RWPE1 (cell line): ENCODE measurements at regions not wholly inside any gene's neighbourhood (a gene's known extent, or its start where the extent isn't known, plus 50 kb on each side); places are given as distances from the start of the nearest gene placed in this dataset.
"Not testable (repeated sequence)": the region's sequence is repeated elsewhere in the genome, so short reads cannot be mapped to it uniquely, and the experiment has no call there.

Experiments
- CTCF ChIA-PET: fragments of 350-600 bp; sonication (Branson Sonifier 250); formaldehyde crosslinking; extraction: SDS; loops from one replicate; lab custom pipeline; 2021; lab: Yijun Ruan, JAX
- POLR2A ChIA-PET: fragments of 400-600 bp; formaldehyde crosslinking; extraction: SDS; loops from one replicate; lab custom pipeline; 2020; ENCODE audit warnings: antibody characterized with exemption; ENCODE audit not compliant: low non-redundant PET; lab: Yijun Ruan, JAX
- DNase-seq: peaks from one replicate; pipeline ENCODE4 v3.0.0; 2012; ENCODE audit warnings: low spot score
- H3K27ac ChIP-seq: fragments of 450-650 bp; 2 replicates; pipeline ENCODE4 v1.5.1; 2017
- CTCF ChIP-seq: fragments of 450-650 bp; conservative IDR thresholded peaks from 2 replicates; pipeline ENCODE4 v1.5.1; 2017; ENCODE audit warnings: low read depth, mild to moderate bottlenecking

- no peak overlapping the region for H3K27ac ChIP-seq
- no peak for DNase-seq
- no peak for TF ChIP-seq CTCF
- ChIA-PET POLR2A (no interaction called here), CTCF (interaction anchor here (0.6 to 2.1 kb wide), 5 partner anchors 230 to 584 kb away, joined by 3 to 9 read pairs (median 3); no protein-coding TSS in a partner anchor)
These were observed 397.6 kb upstream of the ACTBL2 start for GRCh38 chr5:57880216-57880615.

- CTCF ChIA-PET = interaction anchor here (0.6 to 2.3 kb wide), 4 partner anchors 10 to 712 kb away, joined by 3 to 10 read pairs (median 4); no protein-coding TSS in a partner anchor
These were observed 395.7 kb upstream of the ACTBL2 start for GRCh38 chr5:57878301-57878722.

GRCh38 chr5:57871496-57871895 is 388.9 kb upstream of the ACTBL2 start:
- POLR2A ChIA-PET = no interaction called here
- CTCF ChIA-PET = interaction anchor here (0.6 to 1.1 kb wide), 2 partner anchors 33 to 59 kb away, joined by 3 read pairs; no protein-coding TSS in a partner anchor
- H3K27ac ChIP-seq = no peak overlapping the region
- DNase-seq = peak; percentile 22
- no peak for TF ChIP-seq CTCF

More at GRCh38 chr5:57878301-57878722, 395.7 kb upstream of the ACTBL2 start:
- no peak for DNase-seq
- TF ChIP-seq CTCF = no peak
- POLR2A ChIA-PET = no interaction called here
- H3K27ac ChIP-seq = no peak overlapping the region

- H3K27ac ChIP-seq = 0 out of 2 replicates have a peak overlapping the region, but pooled peaks have one; percentile 18
- CTCF ChIA-PET = interaction anchor here (1.1 kb wide), 1 partner anchor 60 kb away, joined by 3 read pairs; no protein-coding TSS in a partner anchor
- DNase-seq, POLR2A ChIA-PET: not testable (repeated sequence)
These were observed 387.7 kb upstream of the ACTBL2 start for GRCh38 chr5:57870267-57870666.

GRCh38 chr5:57863661-57864060 is 381.1 kb upstream of the ACTBL2 start:
- TF ChIP-seq CTCF = no peak
- CTCF ChIA-PET = interaction anchor here (1.4 to 1.9 kb wide), 2 partner anchors 24 to 84 kb away, joined by 5 read pairs; no protein-coding TSS in a partner anchor
- H3K27ac ChIP-seq = no peak overlapping the region
- POLR2A ChIA-PET = no interaction called here
- peak; percentile 70 for DNase-seq

- CTCF ChIA-PET = interaction anchor here (0.6 to 1.9 kb wide), 4 partner anchors 13 to 480 kb away, joined by 3 to 5 read pairs (median 4); no protein-coding TSS in a partner anchor
- POLR2A ChIA-PET = interaction anchor here (1.7 kb wide), 1 partner anchor 598 kb away, joined by 6 read pairs; no protein-coding TSS in a partner anchor
These were observed 380.3 kb upstream of the ACTBL2 start for GRCh38 chr5:57862942-57863341.

More at GRCh38 chr5:57862942-57863341, 380.3 kb upstream of the ACTBL2 start:
- DNase-seq = no peak
- H3K27ac ChIP-seq = no peak overlapping the region
- TF ChIP-seq CTCF = no peak
